BJ (cell line): ENCODE measurements at regions not wholly inside any gene's neighbourhood (a gene's known extent, or its start where the extent isn't known, plus 50 kb on each side); places are given as distances from the start of the nearest gene placed in this dataset.

Experiments used
- CTCF ChIA-PET: fragments of 350-600 bp; formaldehyde crosslinking; extraction: SDS; loops from one replicate; lab custom pipeline; 2021; ENCODE audit warnings: antibody characterized with exemption, inconsistent platforms; lab: Yijun Ruan, JAX
- POLR2A ChIA-PET: fragments of 300-600 bp; sonication (Branson Sonifier 250); formaldehyde crosslinking; extraction: SDS; loops from one replicate; lab custom pipeline; 2021; ENCODE audit warnings: antibody characterized with exemption; lab: Charles Lee
- DNase-seq: peaks from one replicate; pipeline ENCODE4 v3.0.0-alpha.2; 2011; ENCODE audit warnings: low read depth
- H3K27me3 ChIP-seq: 2 replicates; pipeline ENCODE4 v1.6.0; 2011; ENCODE audit warnings: low read length; ENCODE audit not compliant: control insufficient read depth, insufficient read depth
- H3K36me3 ChIP-seq: 2 replicates; pipeline ENCODE4 v1.5.1; 2011; ENCODE audit warnings: low read length; ENCODE audit not compliant: control insufficient read depth, insufficient read depth
- H3K4me3 ChIP-seq: 2 replicates; pipeline ENCODE4 v1.5.1; 2011; ENCODE audit warnings: low read depth, mild to moderate bottlenecking, control low read depth, low read length
- CTCF ChIP-seq: IDR thresholded peaks from 2 replicates; pipeline ENCODE4 v1.5.1; 2011; ENCODE audit warnings: low read depth, mild to moderate bottlenecking, control low read depth, inconsistent platforms, low read length, moderate library complexity; ENCODE audit not compliant: insufficient read depth

GRCh38 chr5:15334551-15335266, 165.3 kb upstream of the FBXL7 start:
- no peak for DNase-seq
- Histone ChIP-seq H3K27me3 (no peaks in the 10 kb centered on the region), H3K4me3 (no peak overlapping the region), H3K36me3 (no peaks in the 10 kb centered on the region)
- ChIA-PET POLR2A (no interaction called here), CTCF (interaction anchor here (0.6 kb wide), 1 partner anchor 31 kb away, joined by 6 read pairs; no protein-coding TSS in a partner anchor)
- TF ChIP-seq CTCF: no peak

- Histone ChIP-seq H3K4me3 (no peak overlapping the region), H3K36me3 (no peaks in the 10 kb centered on the region), H3K27me3 (no peaks in the 10 kb centered on the region)
- DNase-seq: no peak
- TF ChIP-seq CTCF: no peak
- ChIA-PET POLR2A (no interaction called here), CTCF (no interaction called here)
These were observed 166.9 kb upstream of the FBXL7 start for GRCh38 chr5:15333091-15333490.

- POLR2A ChIA-PET: no interaction called here
- no peaks in the 10 kb centered on the region for H3K27me3 ChIP-seq
- CTCF ChIA-PET: no interaction called here
- H3K4me3 ChIP-seq: no peak overlapping the region
- no peak for DNase-seq
- TF ChIP-seq CTCF: no peak
- H3K36me3 ChIP-seq: no peaks in the 10 kb centered on the region
These were observed 173.0 kb upstream of the FBXL7 start for GRCh38 chr5:15326932-15327331.

GRCh38 chr5:15326471-15326870, 173.5 kb upstream of the FBXL7 start:
- CTCF ChIA-PET: no interaction called here
- H3K36me3 ChIP-seq: no peaks in the 10 kb centered on the region
- DNase-seq: no peak
- no peak for TF ChIP-seq CTCF
- H3K27me3 ChIP-seq: no peaks in the 10 kb centered on the region
- POLR2A ChIA-PET: no interaction called here
- no peak overlapping the region for H3K4me3 ChIP-seq

- ChIA-PET POLR2A (no interaction called here), CTCF (no interaction called here)
- no peaks in the 10 kb centered on the region for H3K36me3 ChIP-seq
- DNase-seq: no peak
- H3K4me3 ChIP-seq: no peak overlapping the region
- H3K27me3 ChIP-seq: no peaks in the 10 kb centered on the region
- no peak for TF ChIP-seq CTCF
These were observed 177.6 kb upstream of the FBXL7 start for GRCh38 chr5:15322421-15322820.
